ENCODE measurements at regions not wholly inside any gene's neighbourhood (a gene's known extent, or its start where the extent isn't known, plus 50 kb on each side); places are given as distances from the start of the nearest gene placed in this dataset.
"Not testable (repeated sequence)": the region's sequence is repeated elsewhere in the genome, so short reads cannot be mapped to it uniquely, and the experiment has no call there.

GRCh38 chr16:5977329-5977728 lies 879.7 kb upstream of the EEF2KMT start:
- DNase-seq (ENCODE audit: low spot score) = no peak

- DNase-seq (ENCODE audit: low spot score) = no peak
Observed at GRCh38 chr16:5972747-5973146, 875.2 kb upstream of the EEF2KMT start.

- no peak for DNase-seq (ENCODE audit: low spot score)
Observed at GRCh38 chr16:5971924-5972323, 874.3 kb upstream of the EEF2KMT start.

GRCh38 chr16:5971106-5971505 lies 873.5 kb upstream of the EEF2KMT start:
- DNase-seq (ENCODE audit: low spot score) = no peak

GRCh38 chr16:5966004-5966403 lies 868.4 kb upstream of the EEF2KMT start:
- no peak for DNase-seq (ENCODE audit: low spot score)

- no peak for DNase-seq (ENCODE audit: low spot score)
Observed at GRCh38 chr16:5965321-5965720, 867.7 kb upstream of the EEF2KMT start.

GRCh38 chr16:5951486-5951885 lies 853.9 kb upstream of the EEF2KMT start:
- DNase-seq (ENCODE audit: low spot score) = no peak

GRCh38 chr16:5944971-5945370 lies 847.4 kb upstream of the EEF2KMT start:
- DNase-seq (ENCODE audit: low spot score) = no peak

- DNase-seq (ENCODE audit: low spot score) = no peak
Observed at GRCh38 chr16:5938607-5939006, 841.0 kb upstream of the EEF2KMT start.

GRCh38 chr16:5932906-5933305 lies 835.3 kb upstream of the EEF2KMT start:
- DNase-seq (ENCODE audit: low spot score) = no peak

- DNase-seq (ENCODE audit: low spot score) = no peak
Observed at GRCh38 chr16:5928476-5929065, 831.0 kb upstream of the EEF2KMT start.

GRCh38 chr16:5925850-5926249 lies 828.3 kb upstream of the EEF2KMT start:
- DNase-seq (ENCODE audit: low spot score) = no peak

- DNase-seq (ENCODE audit: low spot score) = no peak
Observed at GRCh38 chr16:5922686-5923085, 825.1 kb upstream of the EEF2KMT start.

GRCh38 chr16:5918567-5919130 lies 821.1 kb upstream of the EEF2KMT start:
- no peak for DNase-seq (ENCODE audit: low spot score)

- DNase-seq (ENCODE audit: low spot score) = no peak
Observed at GRCh38 chr16:5917436-5918195, 820.0 kb upstream of the EEF2KMT start.

- DNase-seq (ENCODE audit: low spot score) = no peak
Observed at GRCh38 chr16:5916711-5917191, 819.2 kb upstream of the EEF2KMT start.

GRCh38 chr16:5911241-5911640 lies 813.6 kb upstream of the EEF2KMT start:
- DNase-seq (ENCODE audit: low spot score) = no peak

GRCh38 chr16:5909556-5909955 lies 812.0 kb upstream of the EEF2KMT start:
- DNase-seq (ENCODE audit: low spot score) = not testable (repeated sequence)

- DNase-seq (ENCODE audit: low spot score) = no peak
Observed at GRCh38 chr16:5907544-5907943, 809.9 kb upstream of the EEF2KMT start.

- DNase-seq (ENCODE audit: low spot score) = no peak
Observed at GRCh38 chr16:5906351-5906750, 808.8 kb upstream of the EEF2KMT start.

- no peak for DNase-seq (ENCODE audit: low spot score)
Observed at GRCh38 chr16:5905935-5906334, 808.3 kb upstream of the EEF2KMT start.

- DNase-seq (ENCODE audit: low spot score) = no peak
Observed at GRCh38 chr16:5903832-5904231, 806.2 kb upstream of the EEF2KMT start.

GRCh38 chr16:5903153-5903552 lies 805.6 kb upstream of the EEF2KMT start:
- DNase-seq (ENCODE audit: low spot score) = no peak

All from CD4-positive, alpha-beta T cell treated with Interleukin-6 at 100 ng/mL for 8 hours (primary cell).